Tibial nerve (tissue), 4 donors: ENCODE measurements at regions not wholly inside any gene's neighbourhood (a gene's known extent, or its start where the extent isn't known, plus 50 kb on each side); places are given as distances from the start of the nearest gene placed in this dataset.
"Not testable (repeated sequence)": the region's sequence is repeated elsewhere in the genome, so short reads cannot be mapped to it uniquely, and the experiment has no call there.

Experiments used
- DNase-seq, 2 donors: peaks; one replicate each; pipeline ENCODE4 v3.0.0-alpha.2; 2019; ENCODE audit warnings: low spot score in 2 of 2
- H3K27ac ChIP-seq, 4 donors: fragments of 200-600 bp; sonication (generic) in 3 of 4; one replicate each; pipeline ENCODE4 v1.5.1; 2017 to 2019; ENCODE audit warnings: mild to moderate bottlenecking in 1 of 4
- H3K27me3 ChIP-seq, 2 donors: fragments of 200-600 bp; sonication (generic) in 1 of 2; one replicate each; pipeline versions ENCODE4 v1.5.1 to v1.6.0; 2017 to 2019
- H3K36me3 ChIP-seq, 3 donors: fragments of 200-600 bp; sonication (generic); one replicate each; pipeline ENCODE4 v1.5.1; 2018 to 2019
- H3K4me1 ChIP-seq, 4 donors: fragments of 200-600 bp; sonication (generic) in 3 of 4; one replicate each; pipeline ENCODE4 v1.5.1; 2017 to 2019
- H3K4me3 ChIP-seq, 4 donors: fragments of 200-600 bp; sonication (generic) in 3 of 4; one replicate each; pipeline ENCODE4 v1.5.1; 2017 to 2019; ENCODE audit warnings: mild to moderate bottlenecking in 1 of 4, moderate library complexity in 1 of 4
- H3K9me3 ChIP-seq, 4 donors: fragments of 200-600 bp; sonication (generic) in 3 of 4; one replicate each; pipeline ENCODE4 v1.5.1; 2017 to 2019
- CTCF ChIP-seq, 5 experiments: fragments of 200-600 bp in 3 of 5; fragments of 450-650 bp in 2 of 5; sonication (generic) in 3 of 5; IDR thresholded peaks; one replicate each; pipeline ENCODE4 v1.5.1; 2016 to 2019; ENCODE audit warnings: antibody characterized with exemption in 5 of 5, mild to moderate bottlenecking in 3 of 5, moderate library complexity in 2 of 5
- EP300 ChIP-seq, 2 donors: sonication (generic); formaldehyde crosslinking; IDR thresholded peaks; one replicate each; pipeline ENCODE4 v1.6.1; 2017; ENCODE audit warnings: antibody characterized with exemption in 2 of 2, mild to moderate bottlenecking in 1 of 2
- POLR2A ChIP-seq, 2 donors: fragments of 450-650 bp; IDR thresholded peaks; one replicate each; pipeline ENCODE4 v1.6.1; 2017; ENCODE audit warnings: antibody characterized with exemption in 2 of 2, mild to moderate bottlenecking in 2 of 2, moderate library complexity in 2 of 2
- WGBS, 2 donors: methylation state at CpG; one replicate each; pipeline ENCODE4 v1.1.5; 2018; 5-methylcytosine and 5-hydroxymethylcytosine counted together

- TF ChIP-seq POLR2A (IDR thresholded peaks at IDR 0.05) (no peak), CTCF (IDR thresholded peaks at IDR 0.05) (no peak), EP300 (IDR thresholded peaks at IDR 0.05) (no peak)
- no peaks in the 10 kb centered on the region for H3K36me3 ChIP-seq
- no peak for DNase-seq
- no peak overlapping the region for H3K4me3 ChIP-seq
- H3K9me3 ChIP-seq, result no peaks in the 10 kb centered on the region
- H3K4me1 ChIP-seq, result no peaks in the 10 kb centered on the region
- no peaks in the 10 kb centered on the region for H3K27me3 ChIP-seq
- WGBS, 2 donors, result 53 to 61% methylated on average over 1 of the region's 1 CpG
- no peak overlapping the region for H3K27ac ChIP-seq
Observed at GRCh38 chr6:137552146-137552545, 58.0 kb upstream of the OLIG3 start.

GRCh38 chr6:137552809-137553208 lies 58.6 kb upstream of the OLIG3 start:
- H3K4me1 ChIP-seq, result no peaks in the 10 kb centered on the region
- no peak overlapping the region for H3K27ac ChIP-seq
- TF ChIP-seq EP300 (IDR thresholded peaks at IDR 0.05) (no peak), POLR2A (IDR thresholded peaks at IDR 0.05) (no peak), CTCF (IDR thresholded peaks at IDR 0.05) (no peak)
- no peaks in the 10 kb centered on the region for H3K9me3 ChIP-seq
- H3K4me3 ChIP-seq, result no peak overlapping the region
- no peak for DNase-seq
- WGBS, 2 donors, result 56 to 61% methylated on average over 2 of the region's 2 CpGs
- no peaks in the 10 kb centered on the region for H3K27me3 ChIP-seq
- H3K36me3 ChIP-seq, result no peaks in the 10 kb centered on the region

- H3K4me3 ChIP-seq, H3K9me3 ChIP-seq, H3K4me1 ChIP-seq, H3K27ac ChIP-seq, DNase-seq, H3K27me3 ChIP-seq, H3K36me3 ChIP-seq: not testable (repeated sequence)
- WGBS, 2 donors, result 80 to 82% methylated on average over 3 of the region's 3 CpGs
Observed at GRCh38 chr6:137559521-137560183, 65.5 kb upstream of the OLIG3 start.

- WGBS, 2 donors, result 86 to 89% methylated on average over 1 of the region's 1 CpG
- H3K4me3 ChIP-seq, result no peak overlapping the region
- TF ChIP-seq POLR2A (IDR thresholded peaks at IDR 0.05) (no peak), EP300 (IDR thresholded peaks at IDR 0.05) (no peak), CTCF (IDR thresholded peaks at IDR 0.05) (no peak)
Observed at GRCh38 chr6:137560184-137560563, 66.0 kb upstream of the OLIG3 start.

GRCh38 chr6:137568067-137568466 lies 73.9 kb upstream of the OLIG3 start:
- H3K9me3 ChIP-seq, result no peaks in the 10 kb centered on the region
- DNase-seq, result no peak
- WGBS, 2 donors, result 76 to 84% methylated on average over 1 of the region's 1 CpG
- no peak overlapping the region for H3K4me3 ChIP-seq
- no peak overlapping the region for H3K27ac ChIP-seq
- peaks cover 0 to 3% of the 10 kb centered on the region in 2 donors for H3K27me3 ChIP-seq
- H3K4me1 ChIP-seq, result no peaks in the 10 kb centered on the region
- H3K36me3 ChIP-seq, result no peaks in the 10 kb centered on the region
- TF ChIP-seq POLR2A (IDR thresholded peaks at IDR 0.05) (no peak), EP300 (IDR thresholded peaks at IDR 0.05) (no peak)

More at GRCh38 chr6:137560184-137560563, 66.0 kb upstream of the OLIG3 start:
- H3K9me3 ChIP-seq, result no peaks in the 10 kb centered on the region
- no peak for DNase-seq
- H3K36me3 ChIP-seq, result no peaks in the 10 kb centered on the region
- H3K27me3 ChIP-seq, result no peaks in the 10 kb centered on the region
- no peaks in the 10 kb centered on the region for H3K4me1 ChIP-seq
- no peak overlapping the region for H3K27ac ChIP-seq

- DNase-seq, result no peak
- Histone ChIP-seq H3K36me3 (no peaks in the 10 kb centered on the region), H3K4me3 (no peak overlapping the region), H3K27me3 (peaks cover 0 to 3% of the 10 kb centered on the region in 2 donors), H3K27ac (no peak overlapping the region), H3K4me1 (no peaks in the 10 kb centered on the region), H3K9me3 (no peaks in the 10 kb centered on the region)
- TF ChIP-seq EP300 (IDR thresholded peaks at IDR 0.05), result no peak
- no peak for TF ChIP-seq CTCF (IDR thresholded peaks at IDR 0.05)
- TF ChIP-seq POLR2A (IDR thresholded peaks at IDR 0.05), result no peak
- 36 to 42% methylated on average over 8 of the region's 8 CpGs for whole genome bisulfite sequencing, 2 donors
Observed at GRCh38 chr6:137570393-137570792, 76.2 kb upstream of the OLIG3 start.
